LNCaP clone FGC (cell line): ENCODE measurements at regions not wholly inside any gene's neighbourhood (a gene's known extent, or its start where the extent isn't known, plus 50 kb on each side); places are given as distances from the start of the nearest gene placed in this dataset.

Experiments
- DNase-seq: peaks from one replicate; pipeline ENCODE4 v3.0.0-alpha.2; 2011; ENCODE audit warnings: low read depth
- H3K4me3 ChIP-seq: 2 replicates; pipeline ENCODE4 v1.5.1; 2011; ENCODE audit warnings: mild to moderate bottlenecking, low read depth, low read length, control low read depth
- CTCF ChIP-seq: IDR thresholded peaks from 2 replicates; pipeline ENCODE4 v1.5.1; 2012; ENCODE audit warnings: mild to moderate bottlenecking; ENCODE audit not compliant: control insufficient read depth, insufficient read depth; ENCODE audit errors: extremely low read depth

GRCh38 chr5:158559066-158559465, 540.6 kb downstream of the EBF1 start:
- no peak for DNase-seq
- TF ChIP-seq CTCF: no peak
- H3K4me3 ChIP-seq: no peak overlapping the region

- TF ChIP-seq CTCF: no peak
- no peak overlapping the region for H3K4me3 ChIP-seq
- no peak for DNase-seq
Measured at GRCh38 chr5:158553962-158554336, 545.8 kb downstream of the EBF1 start.

- no peak overlapping the region for H3K4me3 ChIP-seq
- TF ChIP-seq CTCF: no peak
- no peak for DNase-seq
Measured at GRCh38 chr5:158553195-158553961, 546.3 kb downstream of the EBF1 start.

- no peak for TF ChIP-seq CTCF
- DNase-seq: no peak
- no peak overlapping the region for H3K4me3 ChIP-seq
Measured at GRCh38 chr5:158552241-158552640, 547.5 kb downstream of the EBF1 start.

- H3K4me3 ChIP-seq: no peak overlapping the region
- no peak for TF ChIP-seq CTCF
- no peak for DNase-seq
Measured at GRCh38 chr5:158549311-158549710, 550.4 kb downstream of the EBF1 start.

- TF ChIP-seq CTCF: no peak
- no peak for DNase-seq
- H3K4me3 ChIP-seq: no peak overlapping the region
Measured at GRCh38 chr5:158546748-158547147, 553.0 kb downstream of the EBF1 start.

- TF ChIP-seq CTCF: no peak
- H3K4me3 ChIP-seq: no peak overlapping the region
- DNase-seq: no peak
Measured at GRCh38 chr5:158545949-158546530, 553.7 kb downstream of the EBF1 start.
